ENCODE measurements at regions not wholly inside any gene's neighbourhood (a gene's known extent, or its start where the extent isn't known, plus 50 kb on each side); places are given as distances from the start of the nearest gene placed in this dataset.

DNA sequence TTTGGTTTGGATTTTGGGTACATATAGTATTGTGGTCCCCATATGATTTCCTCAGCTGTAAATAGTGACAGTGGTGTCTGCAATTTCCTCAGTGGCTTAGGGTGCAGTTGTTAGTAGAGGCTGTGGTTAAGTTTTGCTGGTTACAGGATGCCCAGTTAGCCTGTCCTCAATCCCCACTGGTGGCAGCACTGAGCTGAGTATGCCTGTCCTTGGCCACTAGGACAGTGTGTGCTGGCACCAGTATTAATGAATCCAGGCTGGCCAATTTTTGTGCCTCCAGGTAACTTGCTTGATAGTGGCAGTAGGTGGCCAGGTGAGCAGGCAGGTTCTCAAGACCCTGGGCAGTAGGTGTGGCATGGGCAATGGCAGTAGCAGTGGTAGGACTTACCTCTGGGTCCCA is 973.1 kb downstream of the TMEM182 start:
- no peak overlapping the region for H3K4me3 ChIP-seq (ENCODE audit: low read depth, low read length)
- TF ChIP-seq, protein P1, sequence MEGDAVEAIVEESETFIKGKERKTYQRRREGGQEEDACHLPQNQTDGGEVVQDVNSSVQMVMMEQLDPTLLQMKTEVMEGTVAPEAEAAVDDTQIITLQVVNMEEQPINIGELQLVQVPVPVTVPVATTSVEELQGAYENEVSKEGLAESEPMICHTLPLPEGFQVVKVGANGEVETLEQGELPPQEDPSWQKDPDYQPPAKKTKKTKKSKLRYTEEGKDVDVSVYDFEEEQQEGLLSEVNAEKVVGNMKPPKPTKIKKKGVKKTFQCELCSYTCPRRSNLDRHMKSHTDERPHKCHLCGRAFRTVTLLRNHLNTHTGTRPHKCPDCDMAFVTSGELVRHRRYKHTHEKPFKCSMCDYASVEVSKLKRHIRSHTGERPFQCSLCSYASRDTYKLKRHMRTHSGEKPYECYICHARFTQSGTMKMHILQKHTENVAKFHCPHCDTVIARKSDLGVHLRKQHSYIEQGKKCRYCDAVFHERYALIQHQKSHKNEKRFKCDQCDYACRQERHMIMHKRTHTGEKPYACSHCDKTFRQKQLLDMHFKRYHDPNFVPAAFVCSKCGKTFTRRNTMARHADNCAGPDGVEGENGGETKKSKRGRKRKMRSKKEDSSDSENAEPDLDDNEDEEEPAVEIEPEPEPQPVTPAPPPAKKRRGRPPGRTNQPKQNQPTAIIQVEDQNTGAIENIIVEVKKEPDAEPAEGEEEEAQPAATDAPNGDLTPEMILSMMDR (IDR thresholded peaks at IDR 0.05; ENCODE audit: borderline replicate concordance, insufficient read depth, low read depth, low read length): no peak

DNA sequence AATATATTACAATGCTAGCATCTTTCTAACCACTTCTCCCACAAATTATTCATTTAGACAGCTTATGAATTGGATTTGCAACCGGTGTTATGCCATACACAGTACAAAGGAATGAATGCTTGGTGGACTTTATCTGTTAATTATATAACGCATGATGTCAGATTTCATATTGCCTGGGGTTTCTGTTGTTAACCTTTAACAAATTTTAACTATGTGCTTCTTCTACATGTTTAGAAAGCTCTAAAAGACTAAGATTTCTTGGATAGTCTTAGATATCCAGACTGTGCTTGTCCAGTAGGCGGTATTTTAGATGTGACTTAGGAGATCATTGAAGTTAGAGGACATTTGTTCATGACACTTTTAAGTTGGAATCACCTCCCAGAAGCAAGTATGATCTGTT is 976.3 kb downstream of the TMEM182 start:
- no peak overlapping the region for H3K4me3 ChIP-seq (ENCODE audit: low read depth, low read length)
- TF ChIP-seq, protein P1 (IDR thresholded peaks at IDR 0.05; ENCODE audit: borderline replicate concordance, insufficient read depth, low read depth, low read length): no peak

DNA sequence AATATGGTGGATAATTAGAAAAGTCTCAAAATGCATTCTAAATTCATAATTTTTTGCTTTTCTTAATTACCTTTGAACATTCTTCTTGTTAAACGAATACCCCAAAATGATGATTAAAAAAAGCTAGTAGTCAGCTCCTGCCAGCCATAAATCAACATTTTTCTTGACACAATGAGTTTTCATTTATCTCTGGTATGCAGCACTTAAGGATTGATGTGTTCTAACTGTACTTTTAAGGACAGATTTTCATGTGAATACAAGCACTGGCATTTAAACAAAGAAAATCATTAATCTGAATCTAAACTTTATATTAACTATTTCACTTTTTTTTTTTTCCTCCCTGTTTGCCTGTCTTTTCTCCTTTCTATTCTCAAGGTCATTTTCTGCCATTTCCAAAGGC is 976.8 kb downstream of the TMEM182 start:
- no peak overlapping the region for H3K4me3 ChIP-seq (ENCODE audit: low read depth, low read length)
- TF ChIP-seq, protein P1 (IDR thresholded peaks at IDR 0.05; ENCODE audit: borderline replicate concordance, insufficient read depth, low read depth, low read length): no peak

DNA sequence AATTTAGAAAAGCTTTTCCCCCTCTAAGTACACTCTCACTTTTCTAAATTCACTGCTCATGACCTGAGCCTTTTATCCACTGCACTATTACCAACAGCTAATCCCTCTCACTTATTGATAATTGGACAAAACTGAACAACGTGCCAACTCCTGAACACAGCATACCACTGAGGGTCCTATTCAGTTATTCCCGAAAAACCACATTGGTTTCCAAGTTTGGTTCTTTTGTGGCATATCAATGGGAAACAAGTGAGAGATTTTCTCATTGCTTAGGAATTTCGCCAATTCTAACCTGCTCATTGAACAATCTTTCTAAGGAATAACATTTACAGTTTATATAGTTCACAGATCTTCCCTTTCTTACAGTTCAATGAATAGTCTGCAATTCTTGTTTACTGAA is 977.4 kb downstream of the TMEM182 start:
- H3K4me3 ChIP-seq (ENCODE audit: low read depth, low read length): no peak overlapping the region
- TF ChIP-seq, protein P1 (IDR thresholded peaks at IDR 0.05; ENCODE audit: borderline replicate concordance, insufficient read depth, low read depth, low read length): no peak

DNA sequence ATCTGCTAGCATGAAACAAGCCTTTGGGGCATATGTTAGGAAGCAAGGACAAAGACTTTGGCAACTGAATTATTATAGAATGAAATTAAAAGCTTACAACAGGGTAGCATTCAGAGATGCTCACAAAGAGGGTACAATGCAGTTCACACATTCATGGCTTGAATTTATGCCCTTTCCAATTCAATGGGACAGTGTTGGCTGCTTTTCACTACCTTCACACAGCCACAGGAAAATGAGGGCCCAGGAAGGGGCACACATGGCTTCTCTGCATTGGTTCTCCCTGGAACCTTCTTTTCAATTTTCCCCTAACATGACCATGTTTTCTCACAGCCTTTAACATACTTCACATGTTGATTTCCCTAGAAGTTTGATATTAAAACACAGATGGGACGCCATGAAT is 978.1 kb downstream of the TMEM182 start:
- H3K4me3 ChIP-seq (ENCODE audit: low read depth, low read length): no peak overlapping the region
- TF ChIP-seq, protein P1 (IDR thresholded peaks at IDR 0.05; ENCODE audit: borderline replicate concordance, insufficient read depth, low read depth, low read length): no peak

DNA sequence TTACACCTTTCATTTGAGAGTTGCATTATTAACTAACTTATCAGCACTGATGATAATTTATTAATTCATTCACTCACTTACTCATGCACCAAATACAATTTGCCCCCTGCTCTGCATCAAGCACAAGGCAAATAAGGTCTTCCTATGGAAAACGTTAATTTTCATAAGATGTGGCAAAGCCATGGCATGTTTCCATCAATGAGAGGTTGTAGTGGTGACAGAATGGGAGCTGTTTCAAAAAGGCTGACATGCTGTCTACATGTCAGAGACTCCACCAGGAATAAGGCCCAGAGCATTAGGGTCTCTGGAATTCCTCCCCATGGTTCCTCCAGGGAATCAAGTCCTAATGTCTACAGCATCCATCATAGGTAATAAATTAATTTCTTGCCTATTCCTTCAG is 978.8 kb downstream of the TMEM182 start:
- TF ChIP-seq, protein P1 (IDR thresholded peaks at IDR 0.05; ENCODE audit: borderline replicate concordance, insufficient read depth, low read depth, low read length): no peak

DNA sequence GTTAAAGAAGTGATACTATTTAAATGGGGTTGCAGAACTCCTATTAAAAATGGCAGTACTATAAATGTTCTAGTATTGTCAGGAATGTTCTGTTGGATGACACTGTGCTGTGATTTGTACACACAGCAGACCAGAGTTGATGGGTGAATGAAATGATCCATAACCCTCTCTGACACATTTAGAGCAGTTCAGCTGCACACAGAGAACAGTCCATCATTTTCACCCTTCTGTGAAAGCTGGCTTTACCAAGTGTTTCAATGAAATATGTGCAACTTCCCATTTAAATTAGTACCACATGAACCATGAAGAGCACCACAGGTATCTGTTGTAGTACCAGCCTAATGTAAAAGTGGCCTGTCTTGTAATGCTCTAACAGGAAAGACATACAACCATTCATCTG is 981.4 kb downstream of the TMEM182 start:
- H3K4me3 ChIP-seq (ENCODE audit: low read depth, low read length): no peak overlapping the region
- TF ChIP-seq, protein P1 (IDR thresholded peaks at IDR 0.05; ENCODE audit: borderline replicate concordance, insufficient read depth, low read depth, low read length): no peak

More for the DNA sequence above, 978.8 kb downstream of the TMEM182 start:
- no peak overlapping the region for H3K4me3 ChIP-seq (ENCODE audit: low read depth, low read length)
